H1 (cell line): ENCODE measurements at regions not wholly inside any gene's neighbourhood (a gene's known extent, or its start where the extent isn't known, plus 50 kb on each side); places are given as distances from the start of the nearest gene placed in this dataset.

Experiments
- CTCF ChIA-PET: fragments of 300-600 bp; sonication (Branson Sonifier 250); formaldehyde crosslinking; loops from one replicate; lab custom pipeline; 2021; ENCODE audit not compliant: partially characterized antibody; lab: Charles Lee
- POLR2A ChIA-PET: fragments of 300-600 bp; sonication (Branson Sonifier 250); formaldehyde crosslinking; loops from one replicate; lab custom pipeline; 2021; ENCODE audit warnings: inconsistent platforms; ENCODE audit not compliant: partially characterized antibody; lab: Charles Lee
- DNase-seq, 2 experiments: peaks; one replicate each; pipeline versions ENCODE4 v3.0.0 to v3.0.0-alpha.2; 2010 to 2022; ENCODE audit warnings: low spot score in 2 of 2, low read depth in 1 of 2, mixed read lengths in 1 of 2
- FAIRE-seq: peaks from 2 replicates; lab custom pipeline; 2011; peaks lifted over from hg19 to GRCh38; lab: Jason Lieb, UNC
- H2AFZ ChIP-seq: 2 replicates; pipeline ENCODE4 v1.8.1; 2012; ENCODE audit warnings: low read length, inconsistent platforms
- H2AK5ac ChIP-seq: 2 replicates; pipeline ENCODE4 v1.6.1; 2013; ENCODE audit warnings: low read depth, low read length
- H2BK120ac ChIP-seq: replicated peaks from 2 replicates; pipeline ENCODE3; 2013; ENCODE audit warnings: low read depth, low read length, inconsistent platforms
- H2BK12ac ChIP-seq: 2 replicates; pipeline ENCODE4 v1.6.1; 2013; ENCODE audit warnings: low read depth, low read length
- H2BK15ac ChIP-seq: 2 replicates; pipeline ENCODE4 v1.6.1; 2013; ENCODE audit warnings: low read length
- H2BK20ac ChIP-seq: 2 replicates; pipeline ENCODE4 v1.6.1; 2013; ENCODE audit warnings: low read length
- H2BK5ac ChIP-seq: 2 replicates; pipeline ENCODE4 v1.6.1; 2013; ENCODE audit warnings: low read depth, low read length
- H3K14ac ChIP-seq: 2 replicates; pipeline ENCODE4 v1.6.1; 2013; ENCODE audit warnings: inconsistent platforms; ENCODE audit not compliant: insufficient read length
- H3K18ac ChIP-seq: 2 replicates; pipeline ENCODE4 v1.6.1; 2013; ENCODE audit warnings: low read length; ENCODE audit errors: extremely low read depth
- H3K23ac ChIP-seq: 2 replicates; pipeline ENCODE4 v1.6.1; 2013; ENCODE audit warnings: inconsistent platforms; ENCODE audit not compliant: insufficient read length
- H3K23me2 ChIP-seq: 2 replicates; pipeline ENCODE4 v1.6.1; 2013; ENCODE audit warnings: low read depth, low read length
- H3K27ac ChIP-seq: 2 replicates; pipeline ENCODE4 v1.6.1; 2011; ENCODE audit warnings: low read depth, low read length, inconsistent platforms
- H3K27me3 ChIP-seq, 4 experiments: replicated peaks in 1 of 4; 1 replicate in 1 of 4; 2 replicates in 3 of 4; pipeline versions ENCODE4 v1.6.1 to v1.8.1; 2011 to 2013; ENCODE audit warnings: low read length in 3 of 4, mild to moderate bottlenecking in 3 of 4, inconsistent platforms in 2 of 4, mixed read lengths in 2 of 4, moderate library complexity in 1 of 4; ENCODE audit not compliant: control insufficient read depth in 3 of 4, insufficient read depth in 3 of 4; ENCODE audit errors: extremely low read depth in 1 of 4
- H3K36me3 ChIP-seq, 4 experiments: 2 replicates each; pipeline versions ENCODE4 v1.6.1 to v1.8.1; 2011 to 2013; ENCODE audit warnings: mild to moderate bottlenecking in 4 of 4, low read length in 3 of 4, moderate library complexity in 2 of 4, control low read depth in 1 of 4, inconsistent platforms in 1 of 4; ENCODE audit not compliant: insufficient read depth in 4 of 4, control insufficient read depth in 2 of 4
- H3K4ac ChIP-seq: replicated peaks from 2 replicates; pipeline ENCODE3; 2013; ENCODE audit warnings: low read length, low read depth, mixed read lengths, inconsistent platforms; ENCODE audit not compliant: insufficient read length
- H3K4me1 ChIP-seq, 4 experiments: replicated peaks in 1 of 4; 1 replicate in 1 of 4; 2 replicates in 3 of 4; pipeline versions ENCODE4 v1.6.1 to v1.8.1; 2011 to 2013; ENCODE audit warnings: low read length in 3 of 4, inconsistent platforms in 2 of 4, mixed read lengths in 1 of 4; ENCODE audit not compliant: insufficient read depth in 4 of 4, control insufficient read depth in 3 of 4
- H3K4me2 ChIP-seq, 2 experiments: 2 replicates each; pipeline versions ENCODE4 v1.6.1 to v1.8.1; 2011 to 2013; ENCODE audit warnings: low read depth in 2 of 2, low read length in 2 of 2, control low read depth in 1 of 2, inconsistent platforms in 1 of 2, mild to moderate bottlenecking in 1 of 2; ENCODE audit not compliant: insufficient read depth in 1 of 2
- H3K4me3 ChIP-seq, 4 experiments: fragments of 200-600, 300-600 bp in 1 of 4; sonication (generic), shearing (Covaris generic), sonication (Bioruptor Twin) in 1 of 4; 2 replicates each; pipeline versions ENCODE4 v1.5.1 to v1.8.1; 2011 to 2016; ENCODE audit warnings: low read length in 4 of 4, low read depth in 3 of 4, control low read depth in 2 of 4, inconsistent platforms in 2 of 4, mild to moderate bottlenecking in 2 of 4, mixed read lengths in 1 of 4, moderate library complexity in 1 of 4; ENCODE audit not compliant: insufficient read depth in 2 of 4; ENCODE audit errors: extremely low read depth in 1 of 4
- H3K56ac ChIP-seq: replicated peaks from 2 replicates; pipeline ENCODE3; 2013; ENCODE audit warnings: low read depth, mild to moderate bottlenecking, mixed read lengths, low read length, inconsistent platforms; ENCODE audit not compliant: insufficient read length
- H3K79me1 ChIP-seq: 2 replicates; pipeline ENCODE4 v1.6.1; 2013; ENCODE audit warnings: low read depth, low read length, control low read depth
- H3K79me2 ChIP-seq, 2 experiments: 2 replicates each; pipeline versions ENCODE4 v1.6.1 to v1.8.1; 2012 to 2013; ENCODE audit warnings: low read length in 2 of 2, mild to moderate bottlenecking in 2 of 2, inconsistent platforms in 1 of 2; ENCODE audit not compliant: insufficient read depth in 2 of 2, control insufficient read depth in 1 of 2
- H3K9ac ChIP-seq, 4 experiments: replicated peaks in 1 of 4; 1 replicate in 1 of 4; 2 replicates in 3 of 4; pipeline versions ENCODE4 v1.6.1 to v1.8.1; 2011 to 2013; ENCODE audit warnings: low read depth in 3 of 4, low read length in 3 of 4, control low read depth in 2 of 4, mild to moderate bottlenecking in 2 of 4, moderate library complexity in 2 of 4, inconsistent platforms in 1 of 4; ENCODE audit errors: extremely low read depth in 1 of 4
- H3K9me3 ChIP-seq, 2 experiments: 2 replicates each; pipeline versions ENCODE4 v1.6.1 to v1.8.1; 2012 to 2013; ENCODE audit warnings: mild to moderate bottlenecking in 2 of 2, moderate library complexity in 2 of 2, control low read depth in 1 of 2, inconsistent platforms in 1 of 2, low read depth in 1 of 2, low read length in 1 of 2, mixed read lengths in 1 of 2; ENCODE audit not compliant: insufficient read depth in 2 of 2
- H4K20me1 ChIP-seq, 2 experiments: replicated peaks in 1 of 2; 2 replicates each; pipeline versions ENCODE3 to v1.8.1; 2011 to 2013; ENCODE audit warnings: inconsistent platforms in 2 of 2, low read length in 2 of 2, mild to moderate bottlenecking in 1 of 2; ENCODE audit not compliant: insufficient read depth in 2 of 2, control insufficient read depth in 1 of 2
- H4K5ac ChIP-seq: 2 replicates; pipeline ENCODE4 v1.6.1; 2013; ENCODE audit warnings: low read length, low read depth, mixed read lengths, inconsistent platforms; ENCODE audit not compliant: insufficient read length
- H4K8ac ChIP-seq: 2 replicates; pipeline ENCODE4 v1.8.0; 2013; ENCODE audit warnings: mild to moderate bottlenecking, moderate library complexity, low read length, inconsistent platforms; ENCODE audit not compliant: insufficient read depth; ENCODE audit errors: extremely low read depth
- H4K91ac ChIP-seq: replicated peaks from 2 replicates; pipeline ENCODE3; 2013; ENCODE audit warnings: low read length, mixed read lengths, inconsistent platforms; ENCODE audit not compliant: insufficient read length
- ASH2L ChIP-seq: fragments of 200-600, 300-600 bp; sonication (generic); IDR thresholded peaks from one replicate; pipeline ENCODE4 v1.7.1; 2017; ENCODE audit warnings: low read length
- BCL11A ChIP-seq, 2 experiments: IDR thresholded peaks; one replicate each; pipeline ENCODE4 v1.6.1; 2011; ENCODE audit warnings: low read depth in 2 of 2, low read length in 2 of 2, mild to moderate bottlenecking in 2 of 2
- CBX8 ChIP-seq: fragments of 300-800, 300-1000 bp; sonication (generic); IDR thresholded peaks from 2 replicates; pipeline ENCODE4 v1.7.1; 2016; ENCODE audit warnings: low read depth, low read length, borderline replicate concordance
- CHD2 ChIP-seq: IDR thresholded peaks from 2 replicates; pipeline ENCODE4 v1.6.1; 2012; ENCODE audit warnings: low read length, improper control_type of control experiment
- EGR1 ChIP-seq: IDR thresholded peaks from 2 replicates; pipeline ENCODE4 v1.6.1; 2011; ENCODE audit warnings: low read depth, low read length, borderline replicate concordance
- EP300 ChIP-seq, 2 experiments: IDR thresholded peaks; 1 replicate in 1 of 2; 2 replicates in 1 of 2; pipeline ENCODE4 v1.6.1; 2011 to 2012; ENCODE audit warnings: low read depth in 2 of 2, low read length in 2 of 2, mild to moderate bottlenecking in 2 of 2, borderline replicate concordance in 1 of 2, inconsistent platforms in 1 of 2, moderate library complexity in 1 of 2
- GABPA ChIP-seq: IDR thresholded peaks from 2 replicates; pipeline ENCODE4 v1.6.1; 2011; ENCODE audit warnings: mild to moderate bottlenecking, low read length, moderate library complexity, borderline replicate concordance; ENCODE audit not compliant: insufficient read depth
- JUN ChIP-seq: IDR thresholded peaks from 2 replicates; pipeline ENCODE4 v1.6.1; 2011; ENCODE audit warnings: low read depth, mild to moderate bottlenecking, improper control_type of control experiment, low read length
- MAFK ChIP-seq: IDR thresholded peaks from 2 replicates; pipeline ENCODE4 v1.6.1; 2012; ENCODE audit warnings: low read depth, mild to moderate bottlenecking, improper control_type of control experiment, low read length
- NRF1 ChIP-seq: IDR thresholded peaks from 2 replicates; pipeline ENCODE4 v1.6.1; 2011; ENCODE audit warnings: mild to moderate bottlenecking, low read depth, low read length, improper control_type of control experiment
- POLR2A ChIP-seq, 2 experiments: IDR thresholded peaks; 1 replicate in 1 of 2; 2 replicates in 1 of 2; pipeline ENCODE4 v1.6.1; 2011; ENCODE audit warnings: low read depth in 2 of 2, low read length in 2 of 2, mild to moderate bottlenecking in 2 of 2; ENCODE audit errors: control extremely low read depth in 1 of 2
- RBBP5 ChIP-seq: IDR thresholded peaks from 2 replicates; pipeline ENCODE4 v1.7.1; 2012; ENCODE audit warnings: low read depth, mild to moderate bottlenecking, inconsistent platforms, low read length, moderate library complexity, borderline replicate concordance
- SIN3A ChIP-seq, 2 experiments: IDR thresholded peaks in 1 of 2; conservative IDR thresholded peaks in 1 of 2; 2 replicates each; pipeline ENCODE4 v1.6.1; 2011 to 2012; ENCODE audit warnings: low read length in 2 of 2, improper control_type of control experiment in 1 of 2, low read depth in 1 of 2, mild to moderate bottlenecking in 1 of 2
- SIX5 ChIP-seq: IDR thresholded peaks from 2 replicates; pipeline ENCODE4 v1.6.1; 2011; ENCODE audit warnings: mild to moderate bottlenecking, low read depth, low read length
- SP1 ChIP-seq: IDR thresholded peaks from 2 replicates; pipeline ENCODE4 v1.6.1; 2011; ENCODE audit warnings: low read depth, low read length
- WGBS, 2 experiments: shearing (Covaris generic) in 1 of 2; methylation state at CpG; one replicate each; pipeline versions ENCODE4 v1.1.6 to v1.1.7; 2013 to 2015; ENCODE audit warnings: low lambda C conversion rate in 2 of 2, mixed read lengths in 2 of 2, inconsistent platforms in 1 of 2, low coverage in 1 of 2, missing lambda C conversion rate in 1 of 2; ENCODE audit not compliant: insufficient replicate concordance in 2 of 2, insufficient coverage in 1 of 2, insufficient read length in 1 of 2; ENCODE audit errors: extremely low coverage in 1 of 2, missing lambda C conversion rate in 1 of 2; 5-methylcytosine and 5-hydroxymethylcytosine counted together
- TF ChIP-seq, protein P1 (sequence below): IDR thresholded peaks from 2 replicates; pipeline ENCODE4 v1.6.1; 2012; ENCODE audit warnings: inconsistent platforms

DNA sequence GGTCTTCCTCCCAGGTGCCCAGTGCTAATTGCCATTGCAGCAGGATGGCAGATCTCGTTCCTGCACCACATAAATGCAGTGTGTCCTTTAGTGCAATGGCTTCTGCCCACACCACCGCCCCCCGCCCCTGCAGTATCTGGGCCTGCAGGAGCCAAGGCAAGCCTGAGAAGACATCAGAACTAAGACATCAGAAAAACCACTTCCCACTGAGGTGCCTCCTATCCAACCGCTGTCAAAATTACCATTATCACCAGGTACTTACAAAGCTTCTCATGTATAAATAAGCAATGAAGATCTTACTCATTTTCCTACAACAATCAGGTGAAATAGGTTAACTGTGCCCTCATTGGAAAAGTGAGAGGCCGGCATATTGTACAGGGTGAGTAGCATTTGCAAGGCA is 228.8 kb downstream of the FBXO15 start:
- WGBS, 2 experiments: 94% methylated on average over 5 of the region's 5 CpGs; no CpG with 5 or more reads in 1 of the 2 experiments
- Histone ChIP-seq H3K27me3 (no peaks in the 10 kb centered on the region), H3K4me2 (no peak overlapping the region), H3K79me2 (no peaks in the 10 kb centered on the region), H3K4me1 (no peaks in the 10 kb centered on the region), H3K27ac (no peak overlapping the region), H2AFZ (no peak overlapping the region), H3K4ac (no peak overlapping the region), H3K79me1 (no peaks in the 10 kb centered on the region), H2BK15ac (no peak overlapping the region), H4K5ac (no peak overlapping the region), H3K23me2 (no peaks in the 10 kb centered on the region), H3K56ac (no peak overlapping the region), H4K91ac (no peak overlapping the region), H3K4me3 (no peak overlapping the region), H4K8ac (no peak overlapping the region), H3K9me3 (no peaks in the 10 kb centered on the region), H2AK5ac (no peak overlapping the region), H2BK120ac (no peak overlapping the region), H2BK12ac (no peak overlapping the region), H3K14ac (no peak overlapping the region), H3K36me3 (no peaks in the 10 kb centered on the region), H4K20me1 (no peaks in the 10 kb centered on the region), H2BK20ac (no peak overlapping the region), H2BK5ac (no peak overlapping the region), H3K23ac (no peak overlapping the region), H3K18ac (no peak overlapping the region), H3K9ac (no peak overlapping the region)
- POLR2A ChIA-PET: no interaction called here
- DNase-seq: no peak
- CTCF ChIA-PET: no interaction called here
- TF ChIP-seq ASH2L: no peak
- no peak for TF ChIP-seq MAFK
- TF ChIP-seq GABPA: no peak
- TF ChIP-seq JUN: no peak
- no peak for TF ChIP-seq EGR1
- no peak for TF ChIP-seq RBBP5
- TF ChIP-seq CHD2: no peak
- no peak for TF ChIP-seq POLR2A (IDR thresholded peaks at IDR 0.05; ENCODE audit: control extremely low read depth in 1 of 2, low read depth in 2 of 2, low read length in 2 of 2)
- no peak for TF ChIP-seq CBX8
- TF ChIP-seq SIX5: no peak
- TF ChIP-seq, protein P1, sequence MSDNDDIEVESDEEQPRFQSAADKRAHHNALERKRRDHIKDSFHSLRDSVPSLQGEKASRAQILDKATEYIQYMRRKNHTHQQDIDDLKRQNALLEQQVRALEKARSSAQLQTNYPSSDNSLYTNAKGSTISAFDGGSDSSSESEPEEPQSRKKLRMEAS: no peak
- TF ChIP-seq SIN3A (conservative IDR thresholded peaks at IDR 0.05 in 1 of 2, IDR thresholded peaks at IDR 0.05 in 1 of 2; ENCODE audit: low read depth in 1 of 2, low read length in 2 of 2): no peak
- TF ChIP-seq BCL11A (IDR thresholded peaks at IDR 0.05; ENCODE audit: low read depth in 2 of 2, low read length in 2 of 2): no peak
- TF ChIP-seq NRF1: no peak
- no peak for TF ChIP-seq EP300 (IDR thresholded peaks at IDR 0.05; ENCODE audit: borderline replicate concordance in 1 of 2, low read depth in 2 of 2, low read length in 2 of 2)
- TF ChIP-seq SP1: no peak
- FAIRE-seq: no peak
